Esophagus squamous epithelium (tissue), 5 donors: ENCODE measurements at regions not wholly inside any gene's neighbourhood (a gene's known extent, or its start where the extent isn't known, plus 50 kb on each side); places are given as distances from the start of the nearest gene placed in this dataset.

Experiments used
- DNase-seq: peaks from one replicate; lab custom pipeline; 2025; lab: John Stamatoyannopoulos, UW
- H3K27ac ChIP-seq, 4 donors: fragments of 200-600 bp; sonication (generic); one replicate each; pipeline ENCODE4 v1.5.1; 2016 to 2019; ENCODE audit warnings: mild to moderate bottlenecking in 1 of 4
- H3K27me3 ChIP-seq, 4 donors: fragments of 200-600 bp; sonication (generic); 1 replicate in 3 of 4; 2 replicates in 1 of 4; pipeline versions ENCODE4 v1.5.1 to v1.6.0; 2017 to 2021; ENCODE audit warnings: antibody characterized with exemption in 1 of 4
- H3K36me3 ChIP-seq, 3 donors: fragments of 200-600 bp; sonication (generic); one replicate each; pipeline ENCODE4 v1.5.1; 2016 to 2019
- H3K4me1 ChIP-seq, 3 donors: fragments of 200-600 bp; sonication (generic); one replicate each; pipeline ENCODE4 v1.5.1; 2017 to 2019
- H3K4me3 ChIP-seq, 4 donors: fragments of 200-600 bp; sonication (generic); 1 replicate in 3 of 4; 2 replicates in 1 of 4; pipeline ENCODE4 v1.5.1; 2016 to 2019; ENCODE audit warnings: mild to moderate bottlenecking in 2 of 4, moderate library complexity in 1 of 4
- H3K9me3 ChIP-seq, 3 donors: fragments of 200-600 bp; sonication (generic); one replicate each; pipeline ENCODE4 v1.5.1; 2016 to 2019
- CTCF ChIP-seq, 6 experiments: fragments of 450-650 bp in 4 of 6; fragments of 200-600 bp in 2 of 6; sonication (generic) in 2 of 6; IDR thresholded peaks; one replicate each; pipeline ENCODE4 v1.5.1; 2016 to 2019; ENCODE audit warnings: antibody characterized with exemption in 6 of 6, mild to moderate bottlenecking in 4 of 6, moderate library complexity in 4 of 6
- POLR2A ChIP-seq, 4 donors: fragments of 450-650 bp; IDR thresholded peaks; one replicate each; pipeline ENCODE4 v1.6.1; 2017; ENCODE audit warnings: antibody characterized with exemption in 4 of 4, mild to moderate bottlenecking in 4 of 4, moderate library complexity in 3 of 4
- WGBS, 2 donors: methylation state at CpG; one replicate each; pipeline ENCODE4 v1.1.5; 2018; 5-methylcytosine and 5-hydroxymethylcytosine counted together
- intact Hi-C: fragments of 100-400 bp; cut with DNase I; formaldehyde crosslinking; loops from one replicate; pipeline ENCODE4 v1.15.0; 2022
- donor health status: DM: yes; HTN: yes; CAD: no.

DNA sequence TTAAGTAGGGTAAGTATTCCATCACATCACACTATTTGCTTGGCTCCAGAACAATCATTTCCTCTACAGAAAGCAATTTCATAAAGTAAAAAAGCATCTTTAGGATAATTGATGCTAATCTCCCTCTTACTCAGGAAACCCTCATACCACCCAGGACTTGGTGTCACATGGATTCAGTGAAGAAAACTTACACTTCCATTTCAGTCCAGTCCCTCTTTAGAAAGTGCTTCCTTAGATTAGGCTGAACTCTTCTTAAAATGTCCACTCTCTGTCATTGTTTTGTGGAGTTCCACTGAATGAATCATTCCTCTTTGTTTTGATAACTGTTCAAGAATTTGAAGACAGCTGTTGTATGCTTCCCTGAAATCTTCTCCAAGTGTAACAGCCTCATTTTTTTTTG lies 144.0 kb upstream of the ZNF462 start:
- H3K27me3 ChIP-seq, result no peaks in the 10 kb centered on the region
- H3K4me1 ChIP-seq, result peaks cover 0 to 8% (median 0%) of the 10 kb centered on the region in 3 donors
- no peak overlapping the region for H3K27ac ChIP-seq
- no peaks in the 10 kb centered on the region for H3K9me3 ChIP-seq
- intact Hi-C loops, result no loop called here
- no peaks in the 10 kb centered on the region for H3K36me3 ChIP-seq
- DNase-seq, result no peak
- H3K4me3 ChIP-seq, result no peak overlapping the region
- TF ChIP-seq CTCF (IDR thresholded peaks at IDR 0.05) (no peak), POLR2A (IDR thresholded peaks at IDR 0.05) (no peak)

- Histone ChIP-seq H3K4me3 (no peak overlapping the region), H3K27ac (no peak overlapping the region), H3K4me1 (peaks cover 0 to 8% (median 0%) of the 10 kb centered on the region in 3 donors), H3K36me3 (no peaks in the 10 kb centered on the region), H3K27me3 (no peaks in the 10 kb centered on the region), H3K9me3 (no peaks in the 10 kb centered on the region)
- 92 to 94% methylated on average over 4 of the region's 4 CpGs for WGBS, 2 donors
- intact Hi-C loops, result no loop called here
- no peak for TF ChIP-seq CTCF (IDR thresholded peaks at IDR 0.05)
- DNase-seq, result no peak
Measured at GRCh38 chr9:106722051-106722753, 140.8 kb upstream of the ZNF462 start.

DNA sequence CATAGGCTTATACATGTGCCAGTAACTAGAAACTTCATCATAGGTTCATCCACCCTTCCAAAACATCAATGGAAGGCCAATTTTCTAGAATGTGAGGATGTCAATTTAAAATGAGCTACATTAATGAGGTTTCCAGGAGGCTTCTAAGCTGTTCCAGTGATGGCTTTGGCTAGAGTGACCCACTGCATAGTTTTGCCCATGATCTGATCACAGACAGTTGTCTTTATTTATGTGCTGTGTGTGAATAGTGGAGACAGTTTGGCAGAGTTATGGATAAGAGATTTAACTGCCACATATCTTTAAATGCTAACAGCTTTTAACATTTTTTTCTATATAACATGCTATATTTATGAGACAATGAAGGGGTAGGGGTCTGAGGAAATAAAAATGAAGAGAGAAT lies 139.0 kb upstream of the ZNF462 start:
- TF ChIP-seq CTCF (IDR thresholded peaks at IDR 0.05) (no peak), POLR2A (IDR thresholded peaks at IDR 0.05) (no peak)
- no peak for DNase-seq
- no peaks in the 10 kb centered on the region for H3K9me3 ChIP-seq
- no peaks in the 10 kb centered on the region for H3K27me3 ChIP-seq
- no peak overlapping the region for H3K4me3 ChIP-seq
- H3K27ac ChIP-seq, result no peak overlapping the region
- no peaks in the 10 kb centered on the region for H3K36me3 ChIP-seq
- intact Hi-C loops, result no loop called here
- H3K4me1 ChIP-seq, result no peaks in the 10 kb centered on the region

GRCh38 chr9:106724566-106724965 lies 138.4 kb upstream of the ZNF462 start:
- no peak for DNase-seq
- Histone ChIP-seq H3K9me3 (no peaks in the 10 kb centered on the region), H3K36me3 (no peaks in the 10 kb centered on the region), H3K4me1 (no peaks in the 10 kb centered on the region), H3K27ac (no peak overlapping the region), H3K27me3 (no peaks in the 10 kb centered on the region), H3K4me3 (no peak overlapping the region)
- intact Hi-C loops, result no loop called here
- WGBS, 2 donors, result 67 to 81% methylated on average over 2 of the region's 2 CpGs
- TF ChIP-seq CTCF (IDR thresholded peaks at IDR 0.05) (no peak), POLR2A (IDR thresholded peaks at IDR 0.05) (no peak)

- H3K9me3 ChIP-seq, result no peaks in the 10 kb centered on the region
- no peak for DNase-seq
- H3K27me3 ChIP-seq, result no peaks in the 10 kb centered on the region
- WGBS, 2 donors, result 67 to 77% methylated on average over 5 of the region's 5 CpGs
- H3K4me3 ChIP-seq, result no peak overlapping the region
- no peaks in the 10 kb centered on the region for H3K4me1 ChIP-seq
- H3K36me3 ChIP-seq, result no peaks in the 10 kb centered on the region
- H3K27ac ChIP-seq, result no peak overlapping the region
- intact Hi-C loops, result no loop called here
- TF ChIP-seq CTCF (IDR thresholded peaks at IDR 0.05), result no peak
Measured at GRCh38 chr9:106726070-106726815, 136.7 kb upstream of the ZNF462 start.
